GM10248 (cell line): ENCODE measurements at regions not wholly inside any gene's neighbourhood (a gene's known extent, or its start where the extent isn't known, plus 50 kb on each side); places are given as distances from the start of the nearest gene placed in this dataset.

ENCODE experiments used
- CTCF ChIA-PET: fragments of 300-600 bp; sonication (Branson Sonifier 250); formaldehyde crosslinking; extraction: SDS; loops from one replicate; lab custom pipeline; 2021; ENCODE audit warnings: antibody characterized with exemption; lab: Yijun Ruan, JAX
- POLR2A ChIA-PET: fragments of 350-650 bp; sonication (Branson Sonifier 250); formaldehyde crosslinking; extraction: SDS; loops from one replicate; lab custom pipeline; 2020; ENCODE audit warnings: antibody characterized with exemption; lab: Yijun Ruan, JAX
- DNase-seq: peaks from one replicate; pipeline ENCODE4 v3.0.0; 2012; ENCODE audit errors: extremely low spot score
- TF ChIP-seq, protein P1 (sequence below): IDR thresholded peaks from 2 replicates; pipeline ENCODE4 v1.5.1; 2012; ENCODE audit warnings: mild to moderate bottlenecking, low read depth; ENCODE audit errors: extremely low read depth, missing control alignments, control extremely low read depth

DNA sequence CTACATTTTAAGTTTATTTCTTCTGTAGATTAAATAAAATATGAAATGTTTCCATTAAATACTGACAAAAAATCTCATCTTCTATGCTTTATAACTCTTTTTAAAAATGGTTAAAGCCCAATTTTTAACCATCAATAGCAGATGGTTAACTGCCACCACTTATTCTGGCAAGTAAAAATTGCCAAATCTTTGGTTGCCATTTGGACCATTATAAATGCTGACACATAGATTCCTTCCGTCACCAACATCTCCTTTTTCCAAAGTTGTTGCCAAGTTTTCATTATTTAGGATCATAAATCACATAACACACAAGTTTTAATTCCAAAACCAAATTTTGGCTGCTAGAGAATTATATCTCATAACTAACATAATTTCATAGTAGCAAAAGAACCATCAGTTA, 1614.3 kb downstream of the REEP3 start:
- TF ChIP-seq, protein P1, sequence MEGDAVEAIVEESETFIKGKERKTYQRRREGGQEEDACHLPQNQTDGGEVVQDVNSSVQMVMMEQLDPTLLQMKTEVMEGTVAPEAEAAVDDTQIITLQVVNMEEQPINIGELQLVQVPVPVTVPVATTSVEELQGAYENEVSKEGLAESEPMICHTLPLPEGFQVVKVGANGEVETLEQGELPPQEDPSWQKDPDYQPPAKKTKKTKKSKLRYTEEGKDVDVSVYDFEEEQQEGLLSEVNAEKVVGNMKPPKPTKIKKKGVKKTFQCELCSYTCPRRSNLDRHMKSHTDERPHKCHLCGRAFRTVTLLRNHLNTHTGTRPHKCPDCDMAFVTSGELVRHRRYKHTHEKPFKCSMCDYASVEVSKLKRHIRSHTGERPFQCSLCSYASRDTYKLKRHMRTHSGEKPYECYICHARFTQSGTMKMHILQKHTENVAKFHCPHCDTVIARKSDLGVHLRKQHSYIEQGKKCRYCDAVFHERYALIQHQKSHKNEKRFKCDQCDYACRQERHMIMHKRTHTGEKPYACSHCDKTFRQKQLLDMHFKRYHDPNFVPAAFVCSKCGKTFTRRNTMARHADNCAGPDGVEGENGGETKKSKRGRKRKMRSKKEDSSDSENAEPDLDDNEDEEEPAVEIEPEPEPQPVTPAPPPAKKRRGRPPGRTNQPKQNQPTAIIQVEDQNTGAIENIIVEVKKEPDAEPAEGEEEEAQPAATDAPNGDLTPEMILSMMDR: no peak
- ChIA-PET POLR2A (no interaction called here), CTCF (no interaction called here)
- DNase-seq: no peak

- TF ChIP-seq, protein P1: no peak
- CTCF ChIA-PET: no interaction called here
- no peak for DNase-seq
- POLR2A ChIA-PET: no interaction called here
These were observed 1621.6 kb downstream of the REEP3 start for GRCh38 chr10:65142641-65143435.

GRCh38 chr10:65143723-65144122, 1622.5 kb downstream of the REEP3 start:
- TF ChIP-seq, protein P1: no peak
- POLR2A ChIA-PET: no interaction called here
- no peak for DNase-seq
- CTCF ChIA-PET: no interaction called here

DNA sequence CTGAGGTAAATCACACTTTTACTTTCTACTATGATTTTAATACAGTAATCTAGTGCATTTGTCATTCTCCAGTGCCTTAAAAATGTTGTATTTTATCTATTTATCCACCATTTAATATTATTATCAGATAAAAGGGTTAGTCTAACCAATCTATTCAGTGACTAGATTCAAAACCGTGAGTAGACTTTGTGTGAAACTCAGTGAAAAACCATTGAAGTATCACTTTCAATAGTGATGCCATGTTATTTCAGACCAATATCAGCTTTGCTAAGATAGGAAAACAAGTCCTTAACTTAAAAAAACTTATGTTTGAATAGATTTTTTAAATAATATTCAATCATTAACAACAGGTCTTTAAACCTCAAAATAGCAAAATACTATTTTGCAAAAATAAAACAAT, 1628.7 kb downstream of the REEP3 start:
- CTCF ChIA-PET: no interaction called here
- TF ChIP-seq, protein P1: no peak
- no peak for DNase-seq
- POLR2A ChIA-PET: no interaction called here

GRCh38 chr10:65166272-65166671, 1645.1 kb downstream of the REEP3 start:
- TF ChIP-seq, protein P1: no peak
- POLR2A ChIA-PET: no interaction called here
- DNase-seq: no peak
- CTCF ChIA-PET: no interaction called here

GRCh38 chr10:65172249-65172648, 1651.0 kb downstream of the REEP3 start:
- ChIA-PET POLR2A (no interaction called here), CTCF (no interaction called here)
- TF ChIP-seq, protein P1: no peak
- DNase-seq: no peak
